Caco-2 (cell line): ENCODE measurements at regions not wholly inside any gene's neighbourhood (a gene's known extent, or its start where the extent isn't known, plus 50 kb on each side); places are given as distances from the start of the nearest gene placed in this dataset.

ENCODE experiments used
- BruUV-seq: library from RNA; stranded (reverse); fragments of 400-500 nt; replicated peaks from 2 replicates; lab custom pipeline; 2021; lab: Mats Ljungman, UMichigan
- CTCF ChIA-PET: fragments of 300-600 bp; sonication (Branson Sonifier 250); formaldehyde crosslinking; loops from one replicate; lab custom pipeline; 2022; ENCODE audit warnings: antibody characterized with exemption; lab: Charles Lee
- POLR2A ChIA-PET: fragments of 300-600 bp; sonication (Branson Sonifier 250); formaldehyde crosslinking; loops from one replicate; lab custom pipeline; 2022; ENCODE audit warnings: antibody characterized with exemption; lab: Charles Lee
- DNase-seq, 2 experiments: peaks; one replicate each; pipeline versions ENCODE4 v3.0.0 to v3.0.0-alpha.2; 2020 to 2022
- H3K27me3 ChIP-seq: replicated peaks from 2 replicates; pipeline ENCODE4 v1.6.0; 2011; ENCODE audit warnings: low read length; ENCODE audit not compliant: control insufficient read depth, insufficient read depth
- H3K36me3 ChIP-seq: 2 replicates; pipeline ENCODE4 v1.5.1; 2011; ENCODE audit warnings: low read length; ENCODE audit not compliant: control insufficient read depth, insufficient read depth
- H3K4me1 ChIP-seq: fragments of 250-450 bp; sonication (Bioruptor Pico); 2 replicates; pipeline ENCODE4 v1.5.1; 2020; ENCODE audit warnings: mild to moderate bottlenecking
- H3K4me3 ChIP-seq: 2 replicates; pipeline ENCODE4 v1.5.1; 2011; ENCODE audit warnings: low read depth, mild to moderate bottlenecking, control low read depth, low read length
- H3K9me3 ChIP-seq: fragments of 250-450 bp; sonication (Bioruptor Pico); 2 replicates; pipeline ENCODE4 v1.5.1; 2020; ENCODE audit warnings: mild to moderate bottlenecking, moderate library complexity
- H3K27ac Mint-ChIP-seq: one replicate; pipeline ENCODE4 v1.8.0; 2022; ENCODE audit warnings: mixed read lengths; ENCODE audit not compliant: unreplicated experiment
- H3K27me3 Mint-ChIP-seq: one replicate; pipeline ENCODE4 v1.8.0; 2022; ENCODE audit warnings: mixed read lengths; ENCODE audit not compliant: insufficient read depth, unreplicated experiment
- H3K36me3 Mint-ChIP-seq: one replicate; pipeline ENCODE4 v1.8.0; 2022; ENCODE audit warnings: mild to moderate bottlenecking, mixed read lengths; ENCODE audit not compliant: insufficient read depth, unreplicated experiment
- H3K4me1 Mint-ChIP-seq: one replicate; pipeline ENCODE4 v1.8.0; 2022; ENCODE audit warnings: low read depth, mixed read lengths; ENCODE audit not compliant: unreplicated experiment
- H3K4me3 Mint-ChIP-seq: one replicate; pipeline ENCODE4 v1.8.0; 2022; ENCODE audit warnings: mild to moderate bottlenecking, moderate library complexity, mixed read lengths; ENCODE audit not compliant: unreplicated experiment
- H3K9me3 Mint-ChIP-seq: one replicate; pipeline ENCODE4 v1.8.0; 2022; ENCODE audit warnings: mixed read lengths; ENCODE audit not compliant: unreplicated experiment
- CTCF ChIP-seq, 2 experiments: fragments of 200-600 bp in 1 of 2; IDR thresholded peaks; 1 replicate in 1 of 2; 2 replicates in 1 of 2; pipeline versions ENCODE4 v1.5.1 to v1.8.0; 2011 to 2022; ENCODE audit warnings: antibody characterized with exemption in 1 of 2, control low read depth in 1 of 2, inconsistent platforms in 1 of 2, low read depth in 1 of 2, low read length in 1 of 2, mild to moderate bottlenecking in 1 of 2, moderate library complexity in 1 of 2; ENCODE audit not compliant: insufficient read depth in 1 of 2, severe bottlenecking in 1 of 2, unreplicated experiment in 1 of 2
- intact Hi-C: fragments of 100-400 bp; cut with micrococcal nuclease; formaldehyde crosslinking; loops from one replicate; pipeline ENCODE4 v1.10.0; 2022; ENCODE audit not compliant: unreplicated experiment

GRCh38 chr4:189035654-189036053 is 896.4 kb downstream of the TRIML1 start:
- no peaks in the 10 kb centered on the region for H3K27me3 ChIP-seq
- ChIA-PET POLR2A (no interaction called here), CTCF (no interaction called here)
- H3K9me3 ChIP-seq = no peaks in the 10 kb centered on the region
- TF ChIP-seq CTCF (IDR thresholded peaks at IDR 0.05; ENCODE audit: insufficient read depth in 1 of 2, low read depth in 1 of 2, low read length in 1 of 2, severe bottlenecking in 1 of 2, unreplicated experiment in 1 of 2) = no peak
- Mint-ChIP-seq H3K4me1 (no peaks in the 10 kb centered on the region), H3K27ac (no peak overlapping the region), H3K4me3 (no peak overlapping the region), H3K9me3 (no peaks in the 10 kb centered on the region), H3K27me3 (no peaks in the 10 kb centered on the region), H3K36me3 (no peaks in the 10 kb centered on the region)
- BruUV-seq = no TSS peak
- H3K36me3 ChIP-seq = no peaks in the 10 kb centered on the region
- intact Hi-C loops = no loop called here
- H3K4me1 ChIP-seq = no peaks in the 10 kb centered on the region
- no peak overlapping the region for H3K4me3 ChIP-seq
- no peak for DNase-seq

GRCh38 chr4:189036906-189037305 is 897.7 kb downstream of the TRIML1 start:
- Histone ChIP-seq H3K36me3 (no peaks in the 10 kb centered on the region), H3K27me3 (no peaks in the 10 kb centered on the region), H3K4me3 (no peak overlapping the region), H3K9me3 (no peaks in the 10 kb centered on the region), H3K4me1 (no peaks in the 10 kb centered on the region)
- ChIA-PET POLR2A (no interaction called here), CTCF (no interaction called here)
- Mint-ChIP-seq H3K27ac (no peak overlapping the region), H3K4me3 (no peak overlapping the region), H3K27me3 (no peaks in the 10 kb centered on the region), H3K36me3 (no peaks in the 10 kb centered on the region), H3K4me1 (no peaks in the 10 kb centered on the region), H3K9me3 (no peaks in the 10 kb centered on the region)
- intact Hi-C loops = no loop called here
- TF ChIP-seq CTCF (IDR thresholded peaks at IDR 0.05; ENCODE audit: insufficient read depth in 1 of 2, low read depth in 1 of 2, low read length in 1 of 2, severe bottlenecking in 1 of 2, unreplicated experiment in 1 of 2) = no peak
- DNase-seq = no peak
- BruUV-seq = no TSS peak

GRCh38 chr4:189046642-189047041 is 894.0 kb upstream of the FRG1 start:
- Mint-ChIP-seq H3K4me1 (no peaks in the 10 kb centered on the region), H3K27me3 (no peaks in the 10 kb centered on the region), H3K27ac (no peak overlapping the region), H3K4me3 (no peak overlapping the region), H3K9me3 (no peaks in the 10 kb centered on the region), H3K36me3 (no peaks in the 10 kb centered on the region)
- no peaks in the 10 kb centered on the region for H3K4me1 ChIP-seq
- TF ChIP-seq CTCF (IDR thresholded peaks at IDR 0.05; ENCODE audit: insufficient read depth in 1 of 2, low read depth in 1 of 2, low read length in 1 of 2, severe bottlenecking in 1 of 2, unreplicated experiment in 1 of 2) = no peak
- no peaks in the 10 kb centered on the region for H3K27me3 ChIP-seq
- H3K4me3 ChIP-seq = no peak overlapping the region
- no peaks in the 10 kb centered on the region for H3K36me3 ChIP-seq
- ChIA-PET CTCF (no interaction called here), POLR2A (no interaction called here)
- no peak for DNase-seq
- intact Hi-C loops = no loop called here
- H3K9me3 ChIP-seq = no peaks in the 10 kb centered on the region
- no TSS peak for BruUV-seq
